ENCODE measurements at regions not wholly inside any gene's neighbourhood (a gene's known extent, or its start where the extent isn't known, plus 50 kb on each side); places are given as distances from the start of the nearest gene placed in this dataset.

DNA sequence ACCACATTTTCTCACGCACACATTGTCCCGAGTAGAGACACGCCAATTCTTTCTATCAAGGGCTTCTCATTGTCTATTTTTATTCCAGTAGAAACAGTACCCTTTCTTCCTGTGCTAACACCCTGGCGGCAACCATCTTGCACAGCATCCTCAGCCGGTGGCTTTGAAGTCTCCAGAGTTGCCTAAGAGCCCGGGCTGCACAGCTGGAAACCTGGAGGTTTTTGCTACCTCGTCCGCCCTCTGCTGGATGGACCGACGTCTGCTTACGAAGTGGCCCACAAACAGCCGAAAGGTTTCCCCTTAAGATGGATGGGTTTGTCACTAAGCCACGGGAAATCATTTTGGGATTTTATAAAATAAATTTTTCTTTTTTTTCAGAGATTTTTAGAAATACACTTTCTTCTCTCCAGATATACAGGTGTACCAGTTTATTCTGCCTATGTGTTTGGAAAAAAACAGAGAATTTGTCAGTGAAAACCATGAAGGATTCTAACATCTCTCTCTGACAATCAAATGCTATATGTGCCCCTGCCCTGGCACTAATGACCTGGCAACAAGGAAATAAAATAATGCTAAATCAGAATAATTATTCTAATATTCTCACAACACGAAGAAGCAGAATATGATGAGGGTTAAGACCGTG is 81.8 kb upstream of the FAM204A start (continued):
- peak; percentile 72 for TF ChIP-seq TCF7L2 (IDR thresholded peaks at IDR 0.05; ENCODE audit: low read depth, low read length)
- TF ChIP-seq BCL6 (CRISPR knock-in tag; IDR thresholded peaks at IDR 0.05) = 0 out of 2 replicates have a peak, but pooled peaks have one; percentile 9
- TF ChIP-seq, protein P1, sequence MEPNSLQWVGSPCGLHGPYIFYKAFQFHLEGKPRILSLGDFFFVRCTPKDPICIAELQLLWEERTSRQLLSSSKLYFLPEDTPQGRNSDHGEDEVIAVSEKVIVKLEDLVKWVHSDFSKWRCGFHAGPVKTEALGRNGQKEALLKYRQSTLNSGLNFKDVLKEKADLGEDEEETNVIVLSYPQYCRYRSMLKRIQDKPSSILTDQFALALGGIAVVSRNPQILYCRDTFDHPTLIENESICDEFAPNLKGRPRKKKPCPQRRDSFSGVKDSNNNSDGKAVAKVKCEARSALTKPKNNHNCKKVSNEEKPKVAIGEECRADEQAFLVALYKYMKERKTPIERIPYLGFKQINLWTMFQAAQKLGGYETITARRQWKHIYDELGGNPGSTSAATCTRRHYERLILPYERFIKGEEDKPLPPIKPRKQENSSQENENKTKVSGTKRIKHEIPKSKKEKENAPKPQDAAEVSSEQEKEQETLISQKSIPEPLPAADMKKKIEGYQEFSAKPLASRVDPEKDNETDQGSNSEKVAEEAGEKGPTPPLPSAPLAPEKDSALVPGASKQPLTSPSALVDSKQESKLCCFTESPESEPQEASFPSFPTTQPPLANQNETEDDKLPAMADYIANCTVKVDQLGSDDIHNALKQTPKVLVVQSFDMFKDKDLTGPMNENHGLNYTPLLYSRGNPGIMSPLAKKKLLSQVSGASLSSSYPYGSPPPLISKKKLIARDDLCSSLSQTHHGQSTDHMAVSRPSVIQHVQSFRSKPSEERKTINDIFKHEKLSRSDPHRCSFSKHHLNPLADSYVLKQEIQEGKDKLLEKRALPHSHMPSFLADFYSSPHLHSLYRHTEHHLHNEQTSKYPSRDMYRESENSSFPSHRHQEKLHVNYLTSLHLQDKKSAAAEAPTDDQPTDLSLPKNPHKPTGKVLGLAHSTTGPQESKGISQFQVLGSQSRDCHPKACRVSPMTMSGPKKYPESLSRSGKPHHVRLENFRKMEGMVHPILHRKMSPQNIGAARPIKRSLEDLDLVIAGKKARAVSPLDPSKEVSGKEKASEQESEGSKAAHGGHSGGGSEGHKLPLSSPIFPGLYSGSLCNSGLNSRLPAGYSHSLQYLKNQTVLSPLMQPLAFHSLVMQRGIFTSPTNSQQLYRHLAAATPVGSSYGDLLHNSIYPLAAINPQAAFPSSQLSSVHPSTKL (CRISPR knock-in tag; IDR thresholded peaks at IDR 0.05) = peak; percentile 56
- TF ChIP-seq ZNF326 (CRISPR knock-in tag; IDR thresholded peaks at IDR 0.05; ENCODE audit: borderline replicate concordance) = no peak
- TF ChIP-seq, protein P2, sequence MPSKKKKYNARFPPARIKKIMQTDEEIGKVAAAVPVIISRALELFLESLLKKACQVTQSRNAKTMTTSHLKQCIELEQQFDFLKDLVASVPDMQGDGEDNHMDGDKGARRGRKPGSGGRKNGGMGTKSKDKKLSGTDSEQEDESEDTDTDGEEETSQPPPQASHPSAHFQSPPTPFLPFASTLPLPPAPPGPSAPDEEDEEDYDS (CRISPR knock-in tag; IDR thresholded peaks at IDR 0.05) = 0 out of 2 replicates have a peak, but pooled peaks have one; percentile 13
- TF ChIP-seq ELF1 (CRISPR knock-in tag; IDR thresholded peaks at IDR 0.05) = 0 out of 2 replicates have a peak, but pooled peaks have one; percentile 16
- TF ChIP-seq ZNF562 (CRISPR knock-in tag; IDR thresholded peaks at IDR 0.05; ENCODE audit: borderline replicate concordance) = no peak
- TF ChIP-seq ZNF768 (CRISPR knock-in tag; IDR thresholded peaks at IDR 0.05) = 0 out of 2 replicates have a peak, but pooled peaks have one; percentile 32
- TF ChIP-seq JDP2 (CRISPR knock-in tag; IDR thresholded peaks at IDR 0.05; ENCODE audit: borderline replicate concordance) = no peak
- TF ChIP-seq ARHGAP35 (CRISPR knock-in tag; IDR thresholded peaks at IDR 0.05; ENCODE audit: borderline replicate concordance) = no peak
- 0 out of 2 replicates have a peak, but pooled peaks have one; percentile 11 for TF ChIP-seq SOX5 (CRISPR knock-in tag; IDR thresholded peaks at IDR 0.05; ENCODE audit: borderline replicate concordance)
- TF ChIP-seq YEATS2 (CRISPR knock-in tag; IDR thresholded peaks at IDR 0.05; ENCODE audit: borderline replicate concordance) = peak; percentile 23; the same call in 1 of the 2 replicates
- TF ChIP-seq ZFP1 (CRISPR knock-in tag; IDR thresholded peaks at IDR 0.05) = peak; percentile 46; the same call in 1 of the 2 replicates
- TF ChIP-seq TCF7 (IDR thresholded peaks at IDR 0.05; ENCODE audit: low read depth) = peak; percentile 95
- TF ChIP-seq KDM2A (CRISPR knock-in tag; IDR thresholded peaks at IDR 0.05; ENCODE audit: borderline replicate concordance, low read depth) = peak; percentile 51; the same call in 1 of the 2 replicates
